HUES64 (cell line): ENCODE measurements at regions not wholly inside any gene's neighbourhood (a gene's known extent, or its start where the extent isn't known, plus 50 kb on each side); places are given as distances from the start of the nearest gene placed in this dataset.

ENCODE experiments used
- H3K27ac ChIP-seq: 2 replicates; pipeline ENCODE4 v1.7.0; 2013; ENCODE audit warnings: low read depth, low read length, inconsistent platforms
- H3K27me3 ChIP-seq: 2 replicates; pipeline ENCODE4 v1.6.1; 2013; ENCODE audit warnings: mild to moderate bottlenecking, low read length; ENCODE audit not compliant: insufficient read depth
- H3K36me3 ChIP-seq: 2 replicates; pipeline ENCODE4 v1.6.1; 2013; ENCODE audit warnings: mild to moderate bottlenecking, low read length; ENCODE audit not compliant: insufficient read depth
- H3K4me1 ChIP-seq: 2 replicates; pipeline ENCODE4 v1.6.1; 2013; ENCODE audit warnings: mild to moderate bottlenecking, low read length, moderate library complexity; ENCODE audit not compliant: insufficient read depth
- H3K4me3 ChIP-seq: 2 replicates; pipeline ENCODE4 v1.5.1; 2013; ENCODE audit warnings: mild to moderate bottlenecking, low read length, moderate library complexity
- H3K9ac ChIP-seq: 2 replicates; pipeline ENCODE4 v1.6.1; 2013; ENCODE audit warnings: mild to moderate bottlenecking, low read depth, low read length
- H3K9me3 ChIP-seq: 2 replicates; pipeline ENCODE4 v1.6.1; 2013; ENCODE audit warnings: low read depth, low read length; ENCODE audit not compliant: insufficient read depth
- WGBS: fragments of 150-250, 120-280 bp; methylation state at CpG from one replicate; pipeline ENCODE4 v1.1.7; 2013; ENCODE audit warnings: missing lambda C conversion rate; 5-methylcytosine and 5-hydroxymethylcytosine counted together

DNA sequence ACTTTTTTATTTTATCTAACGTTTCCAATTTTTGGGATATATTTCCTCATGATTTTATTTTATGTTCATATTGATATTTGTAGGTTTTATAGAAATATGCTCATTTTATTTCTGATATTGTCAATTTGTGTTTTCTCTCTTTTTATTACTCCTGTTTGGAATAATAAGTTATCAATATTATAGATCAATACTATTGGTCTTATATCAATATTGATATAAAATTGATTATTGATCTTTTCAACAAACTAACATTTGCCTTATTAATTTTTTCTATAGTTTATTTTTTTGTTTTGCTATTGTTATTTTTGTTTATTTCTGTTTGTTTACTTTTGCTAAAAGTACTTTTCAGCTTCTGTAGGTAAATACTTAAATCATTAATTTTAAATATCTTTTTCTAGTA lies 90.8 kb upstream of the CNTN6 start:
- no peaks in the 10 kb centered on the region for H3K36me3 ChIP-seq
- no peak overlapping the region for H3K9ac ChIP-seq
- no peak overlapping the region for H3K4me3 ChIP-seq
- WGBS = no CpG with 5 or more reads among the region's 1 CpG
- peaks cover 20% of the 10 kb centered on the region for H3K9me3 ChIP-seq
- no peaks in the 10 kb centered on the region for H3K27me3 ChIP-seq
- H3K4me1 ChIP-seq = no peaks in the 10 kb centered on the region
- H3K27ac ChIP-seq = no peak overlapping the region

DNA sequence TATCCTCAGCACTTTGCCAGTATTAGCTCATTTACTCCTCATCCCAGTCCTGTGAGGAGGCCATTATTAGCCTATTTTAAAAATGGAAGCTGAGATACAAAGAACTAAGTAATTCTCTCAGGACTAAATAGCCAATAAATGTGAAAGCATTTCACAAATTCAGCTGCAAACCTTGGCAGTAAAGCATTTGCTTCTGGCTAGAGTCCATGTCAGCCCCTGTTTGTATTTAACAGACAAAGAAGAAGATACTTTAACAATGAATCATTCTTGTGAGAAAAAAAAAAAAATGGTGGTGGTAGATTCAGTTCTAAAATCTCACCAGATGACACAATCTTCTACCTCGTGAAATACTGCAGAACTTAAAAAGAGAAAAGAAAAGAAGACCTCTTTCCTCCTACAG lies 85.0 kb upstream of the CNTN6 start:
- no peak overlapping the region for H3K4me3 ChIP-seq
- no peak overlapping the region for H3K9ac ChIP-seq
- no peaks in the 10 kb centered on the region for H3K27me3 ChIP-seq
- H3K9me3 ChIP-seq = peaks cover 23% of the 10 kb centered on the region; the same call in 1 of the 2 replicates
- H3K27ac ChIP-seq = no peak overlapping the region
- no CpG with 5 or more reads among the region's 1 CpG for WGBS
- H3K4me1 ChIP-seq = peaks cover 6% of the 10 kb centered on the region; the same call in 1 of the 2 replicates
- H3K36me3 ChIP-seq = no peaks in the 10 kb centered on the region

DNA sequence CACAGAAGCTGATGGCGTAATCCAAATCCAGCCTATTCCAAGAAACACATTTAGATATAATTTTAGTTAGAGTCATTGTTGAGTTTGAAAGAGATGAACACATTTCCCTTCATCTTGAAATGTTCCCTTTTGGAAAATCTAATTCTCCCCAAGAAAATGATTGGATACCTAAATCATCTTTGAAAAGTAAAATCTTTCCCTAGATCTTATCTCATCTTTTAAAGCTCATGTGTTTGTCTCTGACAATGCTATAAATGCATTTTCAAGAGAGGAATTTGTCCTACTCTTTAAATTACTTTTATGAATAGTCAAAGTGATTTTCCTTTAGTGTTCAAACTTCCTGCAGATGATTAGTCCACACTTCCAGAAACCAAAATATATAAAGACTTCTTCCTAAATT lies 82.6 kb upstream of the CNTN6 start:
- H3K9ac ChIP-seq = no peak overlapping the region
- WGBS = 80% methylated on average over 1 of the region's 1 CpG
- H3K9me3 ChIP-seq = peaks cover 30% of the 10 kb centered on the region; the same call in 1 of the 2 replicates
- no peak overlapping the region for H3K4me3 ChIP-seq
- no peak overlapping the region for H3K27ac ChIP-seq
- H3K27me3 ChIP-seq = no peaks in the 10 kb centered on the region
- peaks cover 6% of the 10 kb centered on the region; the same call in 1 of the 2 replicates for H3K4me1 ChIP-seq
- H3K36me3 ChIP-seq = no peaks in the 10 kb centered on the region

DNA sequence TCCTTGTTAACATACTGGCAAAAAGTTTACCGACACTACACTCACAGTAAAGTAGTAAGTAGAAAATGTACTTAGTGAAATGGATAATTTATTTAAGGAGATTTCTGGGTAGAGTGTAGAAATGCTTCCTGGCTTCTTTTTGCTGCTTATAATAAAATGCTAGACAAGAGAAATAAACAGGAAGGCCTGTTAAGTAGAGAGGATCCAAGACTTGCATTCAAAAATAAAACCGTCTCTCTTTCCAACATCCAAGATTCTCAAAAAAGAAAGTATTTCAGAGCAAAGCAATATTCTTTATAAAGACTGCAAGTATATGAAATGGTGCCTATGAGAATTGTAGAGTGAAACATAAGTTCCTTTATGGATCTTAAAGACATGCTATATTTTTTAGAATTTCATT lies 77.0 kb upstream of the CNTN6 start:
- Histone ChIP-seq H3K4me3 (no peak overlapping the region), H3K4me1 (no peaks in the 10 kb centered on the region), H3K9me3 (peaks cover 44% of the 10 kb centered on the region), H3K36me3 (no peaks in the 10 kb centered on the region), H3K9ac (no peak overlapping the region), H3K27ac (no peak overlapping the region), H3K27me3 (no peaks in the 10 kb centered on the region)
- WGBS = no CpG with 5 or more reads among the region's 2 CpGs

DNA sequence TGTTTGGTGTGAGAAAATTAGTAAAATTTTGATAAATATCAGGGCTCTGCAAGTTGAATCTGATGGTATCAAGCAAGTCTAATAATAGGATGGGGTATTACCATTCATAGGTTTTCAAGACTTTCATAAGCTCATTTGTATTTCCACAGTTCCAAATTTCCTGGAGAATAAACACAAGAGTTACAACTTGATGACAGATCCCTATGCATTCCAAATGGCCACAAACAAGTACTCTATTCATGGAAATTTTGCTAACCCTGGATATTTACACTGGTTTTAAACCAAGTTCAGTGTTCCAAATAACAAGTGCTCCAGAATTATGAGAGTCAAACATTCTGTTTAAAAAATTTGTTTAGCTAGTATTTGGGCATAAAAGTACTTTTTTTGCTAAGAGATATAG lies 75.0 kb upstream of the CNTN6 start:
- Histone ChIP-seq H3K27me3 (no peaks in the 10 kb centered on the region), H3K4me1 (no peaks in the 10 kb centered on the region), H3K9me3 (peaks cover 44% of the 10 kb centered on the region), H3K4me3 (no peak overlapping the region), H3K36me3 (no peaks in the 10 kb centered on the region), H3K9ac (no peak overlapping the region), H3K27ac (no peak overlapping the region)

DNA sequence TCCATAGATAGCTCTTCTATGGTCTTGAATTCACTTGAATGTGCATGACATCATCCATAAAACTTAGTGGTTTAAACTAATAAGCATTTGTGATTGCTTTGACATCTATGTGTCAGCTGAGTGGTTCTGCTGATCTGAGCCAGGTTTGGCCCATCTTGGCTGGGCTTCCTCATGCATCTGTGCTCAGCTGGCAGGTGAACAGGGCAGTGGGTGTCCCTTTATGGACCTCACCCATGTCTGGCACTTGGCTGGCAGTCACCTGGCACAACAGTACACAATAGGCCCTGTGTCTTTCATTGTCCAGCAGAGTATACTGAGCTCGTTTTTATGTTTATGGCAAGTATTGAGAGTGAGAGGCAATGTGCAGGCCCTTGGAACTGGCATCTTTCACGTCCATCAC lies 73.7 kb upstream of the CNTN6 start:
- no peaks in the 10 kb centered on the region for H3K4me1 ChIP-seq
- H3K4me3 ChIP-seq = no peak overlapping the region
- 53% methylated on average over 2 of the region's 2 CpGs for WGBS
- H3K36me3 ChIP-seq = no peaks in the 10 kb centered on the region
- H3K9me3 ChIP-seq = peaks cover 33% of the 10 kb centered on the region
- H3K27me3 ChIP-seq = no peaks in the 10 kb centered on the region
- no peak overlapping the region for H3K27ac ChIP-seq
- no peak overlapping the region for H3K9ac ChIP-seq

DNA sequence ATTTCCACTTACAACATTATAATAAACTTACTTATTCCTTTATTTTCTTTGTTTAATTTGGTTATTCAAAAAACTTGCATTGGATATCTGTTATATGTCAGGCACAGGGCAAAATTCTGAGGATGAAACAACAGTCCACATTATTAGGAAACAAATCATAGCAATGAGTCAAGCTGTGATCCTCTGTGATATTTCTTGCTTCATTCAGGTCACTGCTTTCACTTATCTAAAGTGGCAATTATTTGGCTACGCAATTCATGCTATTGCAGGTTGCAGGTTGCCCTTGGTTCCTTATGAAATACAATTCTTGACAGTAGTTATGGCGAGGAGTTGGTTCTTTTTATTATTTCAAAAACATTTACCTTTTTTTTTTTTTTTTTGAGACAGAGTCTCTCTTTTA lies 66.4 kb upstream of the CNTN6 start:
- Histone ChIP-seq H3K36me3 (no peaks in the 10 kb centered on the region), H3K9me3 (peaks cover 7% of the 10 kb centered on the region; the same call in 1 of the 2 replicates), H3K4me3 (no peak overlapping the region), H3K27me3 (no peaks in the 10 kb centered on the region), H3K9ac (no peak overlapping the region), H3K4me1 (no peaks in the 10 kb centered on the region), H3K27ac (no peak overlapping the region)
- WGBS = 53% methylated on average over 1 of the region's 2 CpGs

DNA sequence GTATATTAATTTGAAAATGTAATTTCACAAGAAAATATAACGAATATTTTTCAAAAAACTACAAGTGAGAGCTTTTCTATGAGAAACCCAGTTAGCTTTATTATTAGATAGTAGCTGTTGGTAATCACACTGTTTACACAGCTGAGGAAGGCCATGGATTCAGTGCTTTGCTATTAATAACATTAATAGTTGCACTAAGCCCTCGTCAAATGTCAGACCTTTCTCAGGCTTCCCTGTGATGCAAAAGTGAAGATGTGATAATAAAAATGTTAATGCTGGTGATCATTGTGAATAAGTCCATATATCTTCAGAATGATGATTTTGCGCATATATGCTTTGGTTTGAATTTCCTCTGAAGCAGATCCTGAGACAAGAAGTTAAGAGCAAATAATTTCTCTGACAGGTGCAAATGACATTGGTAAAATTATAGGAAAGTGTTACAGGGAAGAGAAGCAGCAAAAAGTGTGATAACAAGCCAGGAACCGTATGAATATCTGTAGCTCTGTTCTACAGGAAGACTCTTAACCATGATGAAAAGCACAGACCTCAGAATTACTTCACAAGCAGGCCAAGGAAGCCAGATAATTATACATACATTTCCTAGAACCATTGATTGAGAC lies 56.5 kb upstream of the CNTN6 start:
- Histone ChIP-seq H3K4me3 (no peak overlapping the region), H3K9me3 (peaks cover 40% of the 10 kb centered on the region)
- 88% methylated on average over 3 of the region's 4 CpGs for WGBS

DNA sequence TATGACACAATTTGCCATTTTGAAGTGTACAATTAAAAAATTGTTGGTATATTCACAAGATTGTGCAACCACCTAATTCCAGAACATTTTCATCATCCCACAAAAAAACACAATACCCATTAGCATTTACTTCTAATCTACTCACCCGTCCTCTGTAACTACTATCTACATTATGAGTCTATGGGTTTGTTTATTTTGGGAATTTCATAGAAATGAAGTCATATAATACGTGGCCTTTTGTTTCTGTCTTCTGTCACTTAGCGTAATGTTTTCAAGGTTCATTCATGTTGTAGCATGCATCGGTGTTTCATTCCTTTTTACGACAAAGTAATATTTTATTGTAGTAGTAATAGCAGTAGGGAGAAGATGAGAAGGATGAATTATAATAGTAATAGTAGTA lies 55.2 kb upstream of the CNTN6 start:
- WGBS = 88% methylated on average over 4 of the region's 5 CpGs
- Histone ChIP-seq H3K27me3 (no peaks in the 10 kb centered on the region), H3K9me3 (peaks cover 40% of the 10 kb centered on the region), H3K27ac (no peak overlapping the region), H3K9ac (no peak overlapping the region), H3K36me3 (no peaks in the 10 kb centered on the region), H3K4me1 (no peaks in the 10 kb centered on the region), H3K4me3 (no peak overlapping the region)

More for the DNA sequence above, 56.5 kb upstream of the CNTN6 start:
- Histone ChIP-seq H3K36me3 (no peaks in the 10 kb centered on the region), H3K27ac (no peak overlapping the region), H3K9ac (no peak overlapping the region), H3K27me3 (no peaks in the 10 kb centered on the region), H3K4me1 (no peaks in the 10 kb centered on the region)
